HCT116 (cell line): ENCODE measurements at regions not wholly inside any gene's neighbourhood (a gene's known extent, or its start where the extent isn't known, plus 50 kb on each side); places are given as distances from the start of the nearest gene placed in this dataset.

ENCODE experiments used
- ATAC-seq: fragments of 200-7000 bp; cut with Tn5 transposase; 2 replicates; pipeline ENCODE4 v1.9.1; 2020; ENCODE audit warnings: mild to moderate bottlenecking, moderate library complexity
- BruUV-seq: library from RNA; stranded (reverse); fragments of 400-500 nt; replicated peaks from 2 replicates; lab custom pipeline; 2021; lab: Mats Ljungman, UMichigan
- CTCF ChIA-PET: fragments of 300-600 bp; sonication (Branson Sonifier 250); formaldehyde crosslinking; loops from one replicate; lab custom pipeline; 2021; ENCODE audit warnings: antibody characterized with exemption; lab: Charles Lee
- POLR2A ChIA-PET: fragments of 300-600, 350-600 bp; sonication (Branson Sonifier 250); formaldehyde crosslinking; loops from one replicate; lab custom pipeline; 2021; ENCODE audit warnings: antibody characterized with exemption; lab: Charles Lee
- RAD21 ChIA-PET, 2 experiments: fragments of 300-600 bp; sonication (Branson Sonifier 250); formaldehyde crosslinking; loops; one replicate each; lab custom pipeline; 2023; ENCODE audit warnings: low total read pairs in 2 of 2; ENCODE audit not compliant: uncharacterized antibody in 2 of 2, unreplicated experiment in 2 of 2, low non-redundant PET in 1 of 2; lab: Charles Lee
- DNase-seq: peaks from one replicate; pipeline ENCODE4 v3.0.0-alpha.2; 2010; ENCODE audit warnings: low read depth, low spot score
- H2AFZ ChIP-seq: fragments of 200-600 bp; shearing (Covaris generic), sonication (generic); 2 replicates; pipeline ENCODE4 v1.6.1; 2017; ENCODE audit warnings: low read depth, mixed run types, mixed read lengths, antibody characterized with exemption, low read length; ENCODE audit not compliant: poor library complexity, severe bottlenecking
- H3K27ac ChIP-seq: 2 replicates; pipeline ENCODE4 v1.5.1; 2012; ENCODE audit warnings: low read depth, low read length
- H3K27me3 ChIP-seq: fragments of 200-600 bp; sonication (generic); 2 replicates; pipeline ENCODE4 v1.6.1; 2016; ENCODE audit warnings: mixed run types, low read length, mixed read lengths; ENCODE audit not compliant: insufficient read depth
- H3K36me3 ChIP-seq, 2 experiments: fragments of 200-500 bp in 1 of 2; fragments of 200-600 bp in 1 of 2; sonication (Bioruptor generic) in 1 of 2; sonication (generic) in 1 of 2; 2 replicates each; pipeline versions ENCODE4 v1.5.1 to v1.6.1; 2014 to 2016; ENCODE audit warnings: low read length in 2 of 2, inconsistent platforms in 1 of 2, mixed read lengths in 1 of 2, mixed run types in 1 of 2; ENCODE audit not compliant: insufficient read depth in 2 of 2, control insufficient read depth in 1 of 2
- H3K4me1 ChIP-seq, 2 experiments: fragments of 200-600 bp in 1 of 2; sonication (generic) in 1 of 2; 2 replicates each; pipeline versions ENCODE4 v1.5.1 to v1.6.1; 2012 to 2017; ENCODE audit warnings: low read length in 2 of 2, inconsistent platforms in 1 of 2, mild to moderate bottlenecking in 1 of 2, mixed read lengths in 1 of 2, mixed run types in 1 of 2, moderate library complexity in 1 of 2; ENCODE audit not compliant: insufficient read depth in 2 of 2, control insufficient read depth in 1 of 2
- H3K4me2 ChIP-seq: fragments of 200-600 bp; sonication (generic); 2 replicates; pipeline ENCODE4 v1.6.1; 2017; ENCODE audit warnings: mixed run types, low read length, mixed read lengths
- H3K4me3 ChIP-seq, 2 experiments: fragments of 200-600 bp in 1 of 2; sonication (generic) in 1 of 2; replicated peaks in 1 of 2; 2 replicates each; pipeline ENCODE4 v1.5.1; 2011 to 2016; ENCODE audit warnings: low read length in 2 of 2, control low read depth in 1 of 2, low read depth in 1 of 2, mild to moderate bottlenecking in 1 of 2, mixed read lengths in 1 of 2, mixed run types in 1 of 2
- H3K79me2 ChIP-seq: fragments of 200-600 bp; sonication (generic); 2 replicates; pipeline ENCODE4 v1.6.1; 2017; ENCODE audit warnings: mild to moderate bottlenecking, mixed run types, low read length, moderate library complexity, mixed read lengths; ENCODE audit not compliant: insufficient read depth
- H3K9ac ChIP-seq: fragments of 200-600 bp; sonication (generic); 2 replicates; pipeline ENCODE4 v1.6.1; 2016; ENCODE audit warnings: low read length, mixed read lengths
- H3K9me2 ChIP-seq: fragments of 200-600 bp; sonication (generic), shearing (Covaris generic); 2 replicates; pipeline ENCODE4 v1.6.1; 2017; ENCODE audit warnings: mixed run types, mild to moderate bottlenecking, moderate library complexity; ENCODE audit not compliant: insufficient read depth
- H3K9me3 ChIP-seq, 2 experiments: fragments of 200-500 bp in 1 of 2; fragments of 200-600 bp in 1 of 2; sonication (Bioruptor generic) in 1 of 2; sonication (generic) in 1 of 2; 2 replicates each; pipeline ENCODE4 v1.6.1; 2014 to 2017; ENCODE audit warnings: low read length in 2 of 2, mixed read lengths in 2 of 2, inconsistent platforms in 1 of 2, low read depth in 1 of 2, mild to moderate bottlenecking in 1 of 2, mixed run types in 1 of 2, moderate library complexity in 1 of 2; ENCODE audit not compliant: control insufficient read depth in 1 of 2, insufficient read depth in 1 of 2
- H4K20me1 ChIP-seq: fragments of 200-600 bp; sonication (generic), shearing (Covaris generic); 2 replicates; pipeline ENCODE4 v1.6.1; 2017; ENCODE audit warnings: mixed run types, mild to moderate bottlenecking, moderate library complexity; ENCODE audit not compliant: insufficient read depth
- MAX ChIP-seq: IDR thresholded peaks from 2 replicates; pipeline ENCODE4 v1.6.1; 2012
- POLR2A ChIP-seq: IDR thresholded peaks from 2 replicates; pipeline ENCODE4 v1.7.0; 2011; ENCODE audit warnings: borderline replicate concordance; ENCODE audit not compliant: insufficient read depth, insufficient read length; ENCODE audit errors: extremely low read depth
- RAD21 ChIP-seq: IDR thresholded peaks from 2 replicates; pipeline ENCODE4 v1.6.1; 2012; ENCODE audit warnings: low read depth, mild to moderate bottlenecking
- REST ChIP-seq: IDR thresholded peaks from 2 replicates; pipeline ENCODE4 v1.6.1; 2012; ENCODE audit warnings: low read depth
- TCF7L2 ChIP-seq: IDR thresholded peaks from 2 replicates; pipeline ENCODE4 v1.7.0; 2011; ENCODE audit warnings: borderline replicate concordance, inconsistent platforms; ENCODE audit not compliant: insufficient read depth, insufficient read length; ENCODE audit errors: extremely low read depth
- YY1 ChIP-seq: IDR thresholded peaks from 2 replicates; pipeline ENCODE4 v1.6.1; 2011; ENCODE audit warnings: low read length, low read depth, moderate library complexity, mild to moderate bottlenecking; ENCODE audit not compliant: insufficient replicate concordance; ENCODE audit errors: extremely low read depth
- ZFX ChIP-seq: fragments of 450-650 bp; IDR thresholded peaks from 2 replicates; pipeline ENCODE4 v1.6.1; 2017
- intact Hi-C: fragments of 100-400 bp; cut with micrococcal nuclease; formaldehyde crosslinking; loops from 2 replicates; pipeline ENCODE4 v1.10.0; 2022
- TF ChIP-seq, protein P1 (sequence below), 3 experiments: fragments of 200-600 bp in 1 of 3; sonication (generic) in 1 of 3; IDR thresholded peaks in 2 of 3; conservative IDR thresholded peaks in 1 of 3; 2 replicates each; pipeline ENCODE4 v1.5.1; 2012 to 2017; ENCODE audit warnings: low read depth in 2 of 3, low read length in 2 of 3, antibody characterized with exemption in 1 of 3, borderline replicate concordance in 1 of 3, control low read depth in 1 of 3, mild to moderate bottlenecking in 1 of 3, mixed read lengths in 1 of 3, mixed run types in 1 of 3, moderate library complexity in 1 of 3; ENCODE audit not compliant: insufficient read depth in 1 of 3
- TF ChIP-seq, protein P2 (sequence below): IDR thresholded peaks from 2 replicates; pipeline ENCODE4 v1.6.1; 2011; ENCODE audit warnings: mild to moderate bottlenecking, low read length, moderate library complexity; ENCODE audit not compliant: insufficient replicate concordance; ENCODE audit errors: extremely low read depth
- TF ChIP-seq, protein P3 (sequence below): IDR thresholded peaks from 2 replicates; pipeline ENCODE4 v1.6.1; 2012

GRCh38 chr4:147194114-147194513 is 248.4 kb upstream of the TTC29 start (continued):
- TF ChIP-seq REST (no peak), RAD21 (no peak), YY1 (no peak), POLR2A (no peak)

GRCh38 chr4:147194604-147195003 is 248.9 kb upstream of the TTC29 start:
- RAD21 ChIA-PET, result no interaction called here
- H3K4me1 ChIP-seq, result no peaks in the 10 kb centered on the region
- no peaks in the 10 kb centered on the region for H3K79me2 ChIP-seq
- H4K20me1 ChIP-seq, result no peaks in the 10 kb centered on the region
- H3K27ac ChIP-seq, result no peak overlapping the region
- no peaks in the 10 kb centered on the region for H3K9me2 ChIP-seq
- no peak overlapping the region for H3K4me2 ChIP-seq
- ATAC-seq, result no peak
- POLR2A ChIA-PET, result no interaction called here
- intact Hi-C loops, result no loop called here
- no TSS peak for BruUV-seq
- no peak overlapping the region for H3K9ac ChIP-seq
- no peak overlapping the region for H3K4me3 ChIP-seq
- H3K27me3 ChIP-seq, result no peaks in the 10 kb centered on the region
- no peak for DNase-seq
- TF ChIP-seq, protein P1, sequence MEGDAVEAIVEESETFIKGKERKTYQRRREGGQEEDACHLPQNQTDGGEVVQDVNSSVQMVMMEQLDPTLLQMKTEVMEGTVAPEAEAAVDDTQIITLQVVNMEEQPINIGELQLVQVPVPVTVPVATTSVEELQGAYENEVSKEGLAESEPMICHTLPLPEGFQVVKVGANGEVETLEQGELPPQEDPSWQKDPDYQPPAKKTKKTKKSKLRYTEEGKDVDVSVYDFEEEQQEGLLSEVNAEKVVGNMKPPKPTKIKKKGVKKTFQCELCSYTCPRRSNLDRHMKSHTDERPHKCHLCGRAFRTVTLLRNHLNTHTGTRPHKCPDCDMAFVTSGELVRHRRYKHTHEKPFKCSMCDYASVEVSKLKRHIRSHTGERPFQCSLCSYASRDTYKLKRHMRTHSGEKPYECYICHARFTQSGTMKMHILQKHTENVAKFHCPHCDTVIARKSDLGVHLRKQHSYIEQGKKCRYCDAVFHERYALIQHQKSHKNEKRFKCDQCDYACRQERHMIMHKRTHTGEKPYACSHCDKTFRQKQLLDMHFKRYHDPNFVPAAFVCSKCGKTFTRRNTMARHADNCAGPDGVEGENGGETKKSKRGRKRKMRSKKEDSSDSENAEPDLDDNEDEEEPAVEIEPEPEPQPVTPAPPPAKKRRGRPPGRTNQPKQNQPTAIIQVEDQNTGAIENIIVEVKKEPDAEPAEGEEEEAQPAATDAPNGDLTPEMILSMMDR (IDR thresholded peaks at IDR 0.05 in 2 of 3, conservative IDR thresholded peaks at IDR 0.05 in 1 of 3; ENCODE audit: borderline replicate concordance in 1 of 3, insufficient read depth in 1 of 3, low read depth in 2 of 3, low read length in 2 of 3), result no peak
- no peak for TF ChIP-seq YY1
- TF ChIP-seq, protein P2, sequence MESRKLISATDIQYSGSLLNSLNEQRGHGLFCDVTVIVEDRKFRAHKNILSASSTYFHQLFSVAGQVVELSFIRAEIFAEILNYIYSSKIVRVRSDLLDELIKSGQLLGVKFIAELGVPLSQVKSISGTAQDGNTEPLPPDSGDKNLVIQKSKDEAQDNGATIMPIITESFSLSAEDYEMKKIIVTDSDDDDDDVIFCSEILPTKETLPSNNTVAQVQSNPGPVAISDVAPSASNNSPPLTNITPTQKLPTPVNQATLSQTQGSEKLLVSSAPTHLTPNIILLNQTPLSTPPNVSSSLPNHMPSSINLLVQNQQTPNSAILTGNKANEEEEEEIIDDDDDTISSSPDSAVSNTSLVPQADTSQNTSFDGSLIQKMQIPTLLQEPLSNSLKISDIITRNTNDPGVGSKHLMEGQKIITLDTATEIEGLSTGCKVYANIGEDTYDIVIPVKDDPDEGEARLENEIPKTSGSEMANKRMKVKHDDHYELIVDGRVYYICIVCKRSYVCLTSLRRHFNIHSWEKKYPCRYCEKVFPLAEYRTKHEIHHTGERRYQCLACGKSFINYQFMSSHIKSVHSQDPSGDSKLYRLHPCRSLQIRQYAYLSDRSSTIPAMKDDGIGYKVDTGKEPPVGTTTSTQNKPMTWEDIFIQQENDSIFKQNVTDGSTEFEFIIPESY, result no peak
- TF ChIP-seq, protein P3, sequence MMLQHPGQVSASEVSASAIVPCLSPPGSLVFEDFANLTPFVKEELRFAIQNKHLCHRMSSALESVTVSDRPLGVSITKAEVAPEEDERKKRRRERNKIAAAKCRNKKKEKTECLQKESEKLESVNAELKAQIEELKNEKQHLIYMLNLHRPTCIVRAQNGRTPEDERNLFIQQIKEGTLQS, result no peak
- TF ChIP-seq MAX, result no peak
- TF ChIP-seq ZFX, result no peak
- no peak for TF ChIP-seq TCF7L2
- TF ChIP-seq RAD21, result no peak
- CTCF ChIA-PET, result no interaction called here
- H2AFZ ChIP-seq, result no peak overlapping the region
- no peaks in the 10 kb centered on the region for H3K36me3 ChIP-seq
- H3K9me3 ChIP-seq, result no peaks in the 10 kb centered on the region
